PC-3 (cell line): ENCODE measurements at regions not wholly inside any gene's neighbourhood (a gene's known extent, or its start where the extent isn't known, plus 50 kb on each side); places are given as distances from the start of the nearest gene placed in this dataset.

Source experiments
- EZH2 ChIP-seq: fragments of 300-600 bp; sonication (generic); IDR thresholded peaks from one replicate; pipeline ENCODE4 v1.6.1; 2017; ENCODE audit warnings: antibody characterized with exemption, mild to moderate bottlenecking, low read length; ENCODE audit not compliant: unreplicated experiment
- EZH2phosphoT487 ChIP-seq: fragments of 300-600 bp; sonication (generic); IDR thresholded peaks from 2 replicates; pipeline ENCODE4 v1.6.1; 2018; ENCODE audit warnings: mild to moderate bottlenecking, antibody characterized with exemption, low read length, borderline replicate concordance
- TF ChIP-seq, protein P1 (sequence below): fragments of 300-600 bp; sonication (generic); conservative IDR thresholded peaks from 2 replicates; pipeline ENCODE4 v1.5.1; 2017; ENCODE audit warnings: antibody characterized with exemption, low read depth, mild to moderate bottlenecking, low read length

DNA sequence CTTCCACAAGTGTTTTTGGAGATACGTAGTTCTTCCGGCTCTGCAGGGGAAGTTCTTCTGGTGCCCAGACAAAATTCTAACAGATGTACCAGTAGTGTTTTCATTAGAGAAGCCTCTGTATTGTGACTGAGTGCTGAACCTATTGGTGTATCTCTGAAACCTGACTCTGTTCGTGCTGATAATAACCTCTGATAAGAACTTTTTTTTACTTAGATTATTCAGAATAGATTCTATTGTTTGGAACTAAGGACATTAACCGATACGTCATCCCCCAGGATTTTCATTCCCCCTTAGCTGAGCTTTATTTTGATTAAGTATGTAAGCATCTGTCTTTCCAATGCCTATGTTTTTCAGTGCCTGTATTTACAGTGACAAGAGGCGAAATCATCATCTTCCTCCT lies 362.9 kb downstream of the PDGFC start:
- TF ChIP-seq, protein P1, sequence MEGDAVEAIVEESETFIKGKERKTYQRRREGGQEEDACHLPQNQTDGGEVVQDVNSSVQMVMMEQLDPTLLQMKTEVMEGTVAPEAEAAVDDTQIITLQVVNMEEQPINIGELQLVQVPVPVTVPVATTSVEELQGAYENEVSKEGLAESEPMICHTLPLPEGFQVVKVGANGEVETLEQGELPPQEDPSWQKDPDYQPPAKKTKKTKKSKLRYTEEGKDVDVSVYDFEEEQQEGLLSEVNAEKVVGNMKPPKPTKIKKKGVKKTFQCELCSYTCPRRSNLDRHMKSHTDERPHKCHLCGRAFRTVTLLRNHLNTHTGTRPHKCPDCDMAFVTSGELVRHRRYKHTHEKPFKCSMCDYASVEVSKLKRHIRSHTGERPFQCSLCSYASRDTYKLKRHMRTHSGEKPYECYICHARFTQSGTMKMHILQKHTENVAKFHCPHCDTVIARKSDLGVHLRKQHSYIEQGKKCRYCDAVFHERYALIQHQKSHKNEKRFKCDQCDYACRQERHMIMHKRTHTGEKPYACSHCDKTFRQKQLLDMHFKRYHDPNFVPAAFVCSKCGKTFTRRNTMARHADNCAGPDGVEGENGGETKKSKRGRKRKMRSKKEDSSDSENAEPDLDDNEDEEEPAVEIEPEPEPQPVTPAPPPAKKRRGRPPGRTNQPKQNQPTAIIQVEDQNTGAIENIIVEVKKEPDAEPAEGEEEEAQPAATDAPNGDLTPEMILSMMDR: no peak
- no peak for TF ChIP-seq EZH2
- TF ChIP-seq EZH2phosphoT487: no peak
